GM21723 (cell line): ENCODE measurements at regions not wholly inside any gene's neighbourhood (a gene's known extent, or its start where the extent isn't known, plus 50 kb on each side); places are given as distances from the start of the nearest gene placed in this dataset.

ENCODE experiments used
- ATAC-seq: cut with Tn5 transposase; IDR thresholded peaks from one replicate; pipeline ENCODE4 v1.9.1; 2021; ENCODE audit warnings: mild to moderate bottlenecking, moderate library complexity; ENCODE audit not compliant: unreplicated experiment

DNA sequence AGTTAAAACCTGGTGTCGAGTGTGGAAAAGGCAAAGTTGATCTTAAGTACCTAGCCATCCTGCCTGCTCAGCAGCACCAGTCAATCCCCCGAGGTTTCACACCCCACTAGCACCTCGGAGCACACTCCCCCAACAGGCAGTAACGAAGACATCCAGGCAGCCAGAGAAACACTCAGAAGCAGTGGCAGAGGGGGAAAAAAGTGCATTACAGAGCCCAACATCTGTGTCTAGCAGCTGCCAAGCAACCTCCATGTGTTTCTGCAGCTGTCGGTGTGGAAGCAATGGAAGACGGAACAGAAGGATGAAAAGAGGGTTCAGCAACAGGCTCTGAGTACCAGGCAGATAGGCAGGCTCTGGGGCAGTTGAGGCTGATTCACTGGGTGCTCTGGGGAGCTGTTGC is 73.4 kb upstream of the PROX1 start:
- no peak for ATAC-seq

- ATAC-seq = no peak
These were observed 66.5 kb upstream of the PROX1 start for GRCh38 chr1:213921311-213921710.

GRCh38 chr1:213921712-213922111 is 66.1 kb upstream of the PROX1 start:
- ATAC-seq = no peak

DNA sequence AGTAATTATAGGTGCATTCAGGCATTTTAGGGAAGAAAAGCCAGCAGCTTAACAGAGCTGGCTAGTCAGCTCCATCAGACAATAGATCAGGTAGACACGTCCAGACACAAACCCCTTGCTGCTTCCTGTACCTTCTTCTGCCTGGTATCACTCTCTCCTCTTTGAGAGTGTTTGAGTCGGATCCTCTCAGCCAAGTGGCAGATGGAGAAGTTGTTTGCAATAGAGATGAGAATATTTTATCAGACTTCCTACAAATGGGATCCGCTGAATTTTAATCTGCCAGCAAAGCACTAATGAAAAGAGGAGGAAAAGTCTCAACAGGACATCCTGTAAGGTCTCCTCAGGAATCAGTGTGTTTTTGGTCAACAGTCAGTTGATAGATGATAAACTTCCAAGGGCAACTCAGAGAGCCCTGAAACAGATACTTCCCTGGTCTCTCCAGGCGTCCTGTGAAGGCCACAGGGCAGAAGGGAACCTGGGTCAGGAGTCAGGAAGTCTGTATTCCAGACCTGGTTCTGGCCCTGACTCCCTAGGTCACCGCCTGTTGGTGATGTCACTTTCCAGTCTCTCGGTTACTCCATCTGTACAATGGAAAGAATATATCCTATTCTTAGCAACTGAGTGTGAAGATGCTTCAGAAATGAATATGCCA is 62.1 kb upstream of the PROX1 start:
- ATAC-seq = no peak

- no peak for ATAC-seq
These were observed 59.9 kb upstream of the PROX1 start for GRCh38 chr1:213927846-213928245.

DNA sequence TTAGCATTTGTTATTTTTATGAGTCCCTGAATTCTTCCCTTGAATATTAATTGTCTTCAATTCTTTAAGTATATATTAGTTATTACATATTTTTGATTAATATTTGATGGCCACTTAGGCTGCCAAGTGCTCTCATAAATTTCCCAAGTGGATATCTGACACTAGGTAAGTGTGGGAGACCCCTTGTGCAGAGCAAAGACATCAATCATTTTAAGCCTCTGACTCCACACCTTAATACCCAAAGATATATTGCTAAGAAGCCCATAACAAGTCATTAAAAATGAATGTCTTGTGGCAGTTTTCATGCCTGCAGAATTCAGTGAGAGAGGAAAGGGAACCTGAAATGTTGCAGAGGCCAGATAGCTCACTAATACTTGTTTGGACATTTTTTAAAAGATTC is 58.4 kb upstream of the PROX1 start:
- ATAC-seq = no peak

DNA sequence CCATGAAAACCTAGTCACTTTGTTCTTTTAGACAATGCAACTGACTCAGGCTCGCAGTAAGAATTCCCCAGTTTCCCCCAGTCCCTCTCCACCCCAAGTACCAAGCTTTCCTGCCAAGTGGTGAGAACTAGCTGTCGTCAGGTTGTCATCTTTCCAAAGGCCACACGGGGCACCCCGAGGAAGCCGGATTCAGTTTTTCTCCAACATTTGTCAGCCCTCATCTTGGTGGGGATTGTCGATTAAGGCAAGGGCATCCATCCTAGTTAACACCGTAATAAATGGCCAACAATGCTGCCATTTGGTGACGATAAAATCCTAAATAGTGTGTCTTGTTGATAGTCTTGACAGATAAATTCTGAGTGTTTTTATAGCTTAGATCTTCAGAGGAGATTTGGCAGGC is 55.9 kb upstream of the PROX1 start:
- ATAC-seq = no peak

DNA sequence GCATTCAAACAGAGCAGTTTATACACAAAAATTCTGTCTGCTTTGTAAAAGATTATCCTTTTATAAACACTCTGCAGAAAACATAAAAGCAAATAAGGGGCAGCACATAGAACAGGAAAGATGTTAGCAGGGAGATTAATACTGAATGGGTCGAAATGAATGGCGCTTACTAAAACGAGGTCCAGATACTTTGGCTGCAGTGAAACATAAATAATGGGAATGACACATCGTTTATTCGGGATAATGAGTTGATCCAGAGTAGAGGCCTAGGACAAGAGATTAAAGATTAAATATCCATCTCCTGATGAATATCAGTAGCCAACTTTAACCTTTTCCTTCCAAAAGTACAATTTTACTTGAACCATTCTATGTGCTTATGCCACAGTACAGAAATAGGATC is 54.4 kb upstream of the PROX1 start:
- no peak for ATAC-seq

- ATAC-seq = no peak
These were observed 53.1 kb upstream of the PROX1 start for GRCh38 chr1:213934649-213935048.

- no peak for ATAC-seq
These were observed 51.2 kb upstream of the PROX1 start for GRCh38 chr1:213936571-213936970.
